Activated CD4-positive, alpha-beta memory T cell treated with anti-CD3 and anti-CD28 coated beads for 36 hours (primary cell): ENCODE measurements at regions not wholly inside any gene's neighbourhood (a gene's known extent, or its start where the extent isn't known, plus 50 kb on each side); places are given as distances from the start of the nearest gene placed in this dataset.
"Not testable (repeated sequence)": the region's sequence is repeated elsewhere in the genome, so short reads cannot be mapped to it uniquely, and the experiment has no call there.

Experiments
- CTCF ChIA-PET: fragments of 350-600 bp; sonication (Branson Sonifier 250); formaldehyde crosslinking; loops from one replicate; lab custom pipeline; 2021; ENCODE audit warnings: antibody characterized with exemption, inconsistent platforms; lab: Charles Lee
- POLR2A ChIA-PET: fragments of 350-600 bp; sonication (Branson Sonifier 250); formaldehyde crosslinking; loops from one replicate; lab custom pipeline; 2021; ENCODE audit warnings: antibody characterized with exemption; lab: Charles Lee
- DNase-seq: peaks from one replicate; pipeline ENCODE4 v3.0.0-alpha.2; 2020
- H3K27ac Mint-ChIP-seq: one replicate; pipeline ENCODE4 v1.8.0; 2021; ENCODE audit warnings: mixed read lengths
- H3K27me3 Mint-ChIP-seq: one replicate; pipeline ENCODE4 v1.8.0; 2021; ENCODE audit warnings: mixed read lengths
- H3K36me3 Mint-ChIP-seq: one replicate; pipeline ENCODE4 v1.8.0; 2021; ENCODE audit warnings: mixed read lengths
- H3K4me1 Mint-ChIP-seq: one replicate; pipeline ENCODE4 v1.8.0; 2021; ENCODE audit warnings: low read depth, mixed read lengths
- H3K4me3 Mint-ChIP-seq: one replicate; pipeline ENCODE4 v1.8.0; 2021; ENCODE audit warnings: mild to moderate bottlenecking, mixed read lengths
- H3K9me3 Mint-ChIP-seq: one replicate; pipeline ENCODE4 v1.8.0; 2021; ENCODE audit warnings: mixed read lengths
- intact Hi-C: fragments of 100-400 bp; cut with micrococcal nuclease; formaldehyde crosslinking; loops from one replicate; pipeline ENCODE4 v1.15.1; 2023

DNA sequence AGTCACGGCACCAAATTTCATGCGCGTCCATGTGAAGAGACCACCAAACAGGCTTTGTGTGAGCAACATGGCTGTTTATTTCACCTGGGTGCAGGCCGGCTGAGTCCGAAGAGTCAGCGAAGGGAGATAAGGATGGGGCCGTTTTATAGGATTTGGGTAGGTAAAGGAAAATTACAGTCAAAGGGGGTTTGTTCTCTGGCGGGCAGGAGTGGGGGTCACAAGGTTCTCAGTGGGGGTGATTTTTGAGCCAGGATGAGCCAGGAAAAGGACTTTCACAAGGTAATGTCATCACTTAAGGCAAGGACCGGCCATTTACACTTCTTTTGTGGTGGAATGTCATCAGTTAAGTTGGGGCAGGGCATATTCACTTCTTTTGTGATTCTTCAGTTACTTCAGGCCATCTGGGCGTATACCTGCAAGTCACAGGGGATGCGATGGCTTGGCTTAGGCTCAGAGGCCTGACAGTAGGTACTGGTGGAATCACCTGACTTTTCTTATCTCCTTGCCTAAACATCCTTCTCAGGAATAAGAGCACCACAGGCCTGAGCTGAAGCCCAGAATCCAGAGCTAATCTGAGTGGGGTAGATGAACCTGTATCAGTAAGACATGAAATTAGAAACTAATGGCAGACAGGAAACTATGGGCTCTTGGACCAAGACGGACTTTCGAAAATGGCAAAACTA is 334.7 kb upstream of the POT1 start:
- H3K9me3 Mint-ChIP-seq, H3K27me3 Mint-ChIP-seq, H3K4me3 Mint-ChIP-seq, H3K27ac Mint-ChIP-seq, H3K4me1 Mint-ChIP-seq, H3K36me3 Mint-ChIP-seq, DNase-seq, POLR2A ChIA-PET, CTCF ChIA-PET, intact Hi-C loops: not testable (repeated sequence)

GRCh38 chr7:125258876-125259417 is 329.3 kb upstream of the POT1 start:
- POLR2A ChIA-PET, DNase-seq, H3K9me3 Mint-ChIP-seq, H3K27ac Mint-ChIP-seq, CTCF ChIA-PET, H3K4me1 Mint-ChIP-seq, H3K36me3 Mint-ChIP-seq, H3K27me3 Mint-ChIP-seq, H3K4me3 Mint-ChIP-seq, intact Hi-C loops: not testable (repeated sequence)

DNA sequence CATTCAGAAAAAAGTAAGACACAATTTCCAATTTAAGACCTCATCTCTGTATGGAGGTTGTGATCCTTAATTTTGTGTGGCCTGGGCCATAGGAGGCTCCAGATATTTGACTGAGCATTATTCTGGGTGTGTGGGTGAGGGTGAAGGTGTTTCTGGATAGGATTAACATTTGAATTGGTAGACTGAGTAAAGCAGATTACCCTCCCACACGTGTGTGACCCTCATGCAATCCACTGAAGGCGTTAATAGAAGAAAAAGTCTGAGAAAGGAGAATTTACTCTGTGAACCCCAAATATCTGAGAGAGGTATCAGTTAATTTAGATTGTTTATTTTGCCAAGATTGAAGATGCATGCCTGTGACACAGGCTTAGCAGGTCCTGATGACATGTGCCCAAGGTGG is 328.0 kb upstream of the POT1 start:
- Mint-ChIP-seq H3K9me3 (peaks cover 3% of the 10 kb centered on the region), H3K36me3 (no peaks in the 10 kb centered on the region), H3K4me1 (no peaks in the 10 kb centered on the region), H3K27ac (no peak overlapping the region), H3K4me3 (no peak overlapping the region), H3K27me3 (no peaks in the 10 kb centered on the region)
- CTCF ChIA-PET = no interaction called here
- no peak for DNase-seq
- POLR2A ChIA-PET = no interaction called here
- intact Hi-C loops = no loop called here

DNA sequence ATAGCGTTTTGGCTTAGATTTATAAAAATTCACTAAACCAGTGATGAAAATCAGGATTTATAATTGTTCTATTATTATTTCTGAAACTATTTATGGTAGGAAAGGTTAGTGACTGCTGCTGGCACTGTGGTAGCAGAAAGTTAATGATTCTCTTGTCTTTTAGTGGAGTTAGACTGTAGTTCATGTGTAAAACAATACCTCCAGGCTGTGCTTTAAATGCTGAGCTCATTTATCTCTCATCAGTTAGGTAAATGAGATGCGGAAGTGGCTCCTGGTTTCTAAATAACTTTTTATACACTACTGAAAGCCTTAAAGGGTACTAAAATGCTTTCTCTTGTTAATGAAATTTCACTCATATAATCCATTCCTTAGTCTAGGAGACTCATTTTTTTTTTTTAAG is 326.8 kb upstream of the POT1 start:
- DNase-seq = no peak
- Mint-ChIP-seq H3K9me3 (peaks cover 3% of the 10 kb centered on the region), H3K36me3 (no peaks in the 10 kb centered on the region), H3K27me3 (no peaks in the 10 kb centered on the region), H3K27ac (no peak overlapping the region), H3K4me1 (no peaks in the 10 kb centered on the region), H3K4me3 (no peak overlapping the region)
- intact Hi-C loops = no loop called here
- ChIA-PET POLR2A (no interaction called here), CTCF (no interaction called here)

DNA sequence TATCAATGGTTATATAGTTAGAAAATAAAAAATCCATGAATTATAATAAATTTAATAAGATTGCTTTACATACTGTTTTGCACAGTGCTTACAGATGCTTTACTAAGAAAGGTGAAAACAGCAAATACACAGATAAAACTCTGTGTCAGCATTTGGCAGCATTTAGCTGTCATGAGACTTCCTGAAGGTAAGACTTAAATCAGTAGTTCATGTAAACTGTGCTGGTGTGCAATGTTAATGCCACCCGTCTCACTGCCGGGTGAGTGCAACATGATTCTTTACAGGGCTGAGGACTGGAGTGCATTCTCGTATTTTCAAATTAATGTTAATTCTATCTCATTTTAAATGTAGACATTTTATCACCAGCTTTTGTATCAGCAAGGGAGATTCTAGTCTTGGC is 326.2 kb upstream of the POT1 start:
- Mint-ChIP-seq H3K4me1 (no peaks in the 10 kb centered on the region), H3K36me3 (no peaks in the 10 kb centered on the region), H3K27me3 (no peaks in the 10 kb centered on the region), H3K9me3 (no peaks in the 10 kb centered on the region), H3K4me3 (no peak overlapping the region), H3K27ac (no peak overlapping the region)
- no peak for DNase-seq
- intact Hi-C loops = no loop called here
- ChIA-PET POLR2A (no interaction called here), CTCF (no interaction called here)

DNA sequence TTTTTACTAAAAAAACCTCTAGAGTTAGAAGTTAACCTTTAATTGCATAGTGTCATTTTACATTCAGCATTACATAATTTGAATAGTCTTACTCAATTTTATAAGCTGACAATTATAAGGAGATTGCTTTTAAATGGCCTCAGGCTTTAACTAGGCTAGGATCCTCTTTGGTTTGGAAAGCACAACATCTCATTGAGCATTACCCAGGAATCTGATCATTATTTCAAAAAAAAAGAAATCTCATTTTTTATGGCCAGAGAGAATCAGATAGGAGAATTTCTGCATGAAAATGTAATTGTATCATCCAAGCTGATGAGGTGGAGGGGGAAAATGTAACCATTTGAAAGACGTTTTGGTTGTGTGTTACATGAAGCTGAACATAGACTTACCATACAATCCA is 324.9 kb upstream of the POT1 start:
- Mint-ChIP-seq H3K27me3 (no peaks in the 10 kb centered on the region), H3K4me3 (no peak overlapping the region), H3K36me3 (no peaks in the 10 kb centered on the region), H3K9me3 (no peaks in the 10 kb centered on the region), H3K27ac (no peak overlapping the region), H3K4me1 (no peaks in the 10 kb centered on the region)
- CTCF ChIA-PET = no interaction called here
- DNase-seq = no peak
- intact Hi-C loops = no loop called here
- POLR2A ChIA-PET = no interaction called here

GRCh38 chr7:125253452-125254190 is 324.0 kb upstream of the POT1 start:
- no peaks in the 10 kb centered on the region for H3K9me3 Mint-ChIP-seq
- no peaks in the 10 kb centered on the region for H3K4me1 Mint-ChIP-seq
- H3K27ac Mint-ChIP-seq = no peak overlapping the region
- no peaks in the 10 kb centered on the region for H3K36me3 Mint-ChIP-seq
- CTCF ChIA-PET = no interaction called here
- POLR2A ChIA-PET = no interaction called here
- no peak for DNase-seq
- no peaks in the 10 kb centered on the region for H3K27me3 Mint-ChIP-seq
- intact Hi-C loops = no loop called here
- H3K4me3 Mint-ChIP-seq = no peak overlapping the region

- no peaks in the 10 kb centered on the region for H3K36me3 Mint-ChIP-seq
- ChIA-PET CTCF (no interaction called here), POLR2A (no interaction called here)
- H3K4me1 Mint-ChIP-seq = no peaks in the 10 kb centered on the region
- no peak for DNase-seq
- intact Hi-C loops = no loop called here
- H3K9me3 Mint-ChIP-seq = no peaks in the 10 kb centered on the region
- no peak overlapping the region for H3K27ac Mint-ChIP-seq
- H3K4me3 Mint-ChIP-seq = no peak overlapping the region
- no peaks in the 10 kb centered on the region for H3K27me3 Mint-ChIP-seq
Measured at GRCh38 chr7:125247514-125248098, 318.0 kb upstream of the POT1 start.

DNA sequence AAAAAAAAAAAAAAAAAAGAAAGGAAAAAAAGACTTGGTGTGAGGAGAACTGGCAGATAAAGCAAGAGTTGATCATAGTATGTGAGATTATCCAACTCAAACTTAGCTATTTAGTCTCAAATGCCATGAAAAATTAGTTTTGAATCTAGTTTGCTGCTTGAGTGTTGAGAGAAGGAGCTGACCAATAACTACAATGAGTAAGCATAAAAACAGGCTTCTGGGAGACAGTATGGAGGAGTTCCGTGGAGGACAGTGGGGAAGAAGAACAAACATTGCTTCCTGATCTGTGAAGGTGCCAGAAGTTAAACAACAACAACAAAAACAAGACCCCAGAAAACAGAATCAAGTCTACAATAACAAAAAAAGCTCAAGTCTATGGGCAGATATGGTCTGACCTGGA is 317.1 kb upstream of the POT1 start:
- Mint-ChIP-seq H3K9me3 (no peaks in the 10 kb centered on the region), H3K4me3 (no peak overlapping the region), H3K27me3 (no peaks in the 10 kb centered on the region), H3K4me1 (no peaks in the 10 kb centered on the region), H3K36me3 (no peaks in the 10 kb centered on the region), H3K27ac (no peak overlapping the region)
- POLR2A ChIA-PET = no interaction called here
- CTCF ChIA-PET = no interaction called here
- no peak for DNase-seq
- intact Hi-C loops = no loop called here

DNA sequence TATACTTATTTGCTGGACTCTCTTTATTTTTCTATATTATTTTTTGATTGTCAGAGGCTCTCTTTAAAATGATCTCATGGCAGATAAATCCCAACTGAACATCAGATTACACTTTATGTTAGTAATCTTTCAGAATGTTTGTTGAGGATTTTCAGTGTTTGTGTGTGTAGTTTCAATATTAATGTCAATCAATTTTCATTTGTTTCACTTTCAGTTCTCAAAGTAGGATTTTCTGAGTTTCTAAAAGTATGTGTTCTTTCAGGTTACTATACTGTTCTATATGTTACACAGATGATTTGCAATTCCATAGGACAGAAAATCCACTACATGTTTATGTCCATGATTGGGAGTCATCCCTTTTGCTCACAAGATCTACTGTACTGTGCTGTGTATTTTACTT is 311.9 kb upstream of the POT1 start:
- intact Hi-C loops = no loop called here
- ChIA-PET CTCF (no interaction called here), POLR2A (no interaction called here)
- Mint-ChIP-seq H3K4me3 (no peak overlapping the region), H3K27me3 (no peaks in the 10 kb centered on the region), H3K4me1 (no peaks in the 10 kb centered on the region), H3K9me3 (no peaks in the 10 kb centered on the region), H3K36me3 (no peaks in the 10 kb centered on the region), H3K27ac (no peak overlapping the region)
- no peak for DNase-seq

- CTCF ChIA-PET = no interaction called here
- intact Hi-C loops = no loop called here
- no peaks in the 10 kb centered on the region for H3K27me3 Mint-ChIP-seq
- H3K36me3 Mint-ChIP-seq = no peaks in the 10 kb centered on the region
- H3K4me1 Mint-ChIP-seq = no peaks in the 10 kb centered on the region
- no peak for DNase-seq
- POLR2A ChIA-PET = no interaction called here
- H3K4me3 Mint-ChIP-seq = no peak overlapping the region
- H3K27ac Mint-ChIP-seq = no peak overlapping the region
- H3K9me3 Mint-ChIP-seq = peaks cover 22% of the 10 kb centered on the region
Measured at GRCh38 chr7:125222596-125222995, 293.0 kb upstream of the POT1 start.

DNA sequence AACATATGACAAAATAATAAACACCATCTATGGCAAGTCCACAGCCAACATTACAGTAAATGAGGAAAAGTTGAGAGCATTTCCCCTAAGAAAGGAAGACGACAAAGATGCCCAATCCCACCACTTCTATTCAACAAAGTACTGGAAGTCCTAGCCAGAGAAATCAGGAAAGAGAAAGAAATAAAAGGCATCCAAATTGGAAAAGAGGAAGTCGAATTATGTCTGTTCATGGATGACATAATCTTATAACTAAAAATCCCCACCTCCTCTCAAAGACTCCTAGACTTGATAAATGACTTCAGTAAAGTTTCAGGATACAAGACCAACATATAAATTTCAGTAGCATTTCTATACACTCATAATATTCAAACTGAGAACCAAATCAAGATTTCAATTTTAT is 288.5 kb upstream of the POT1 start:
- no peak for DNase-seq
- intact Hi-C loops = no loop called here
- Mint-ChIP-seq H3K4me3 (no peak overlapping the region), H3K4me1 (no peaks in the 10 kb centered on the region), H3K27ac (no peak overlapping the region), H3K36me3 (no peaks in the 10 kb centered on the region), H3K9me3 (peaks cover 33% of the 10 kb centered on the region), H3K27me3 (no peaks in the 10 kb centered on the region)
- ChIA-PET CTCF (no interaction called here), POLR2A (no interaction called here)

DNA sequence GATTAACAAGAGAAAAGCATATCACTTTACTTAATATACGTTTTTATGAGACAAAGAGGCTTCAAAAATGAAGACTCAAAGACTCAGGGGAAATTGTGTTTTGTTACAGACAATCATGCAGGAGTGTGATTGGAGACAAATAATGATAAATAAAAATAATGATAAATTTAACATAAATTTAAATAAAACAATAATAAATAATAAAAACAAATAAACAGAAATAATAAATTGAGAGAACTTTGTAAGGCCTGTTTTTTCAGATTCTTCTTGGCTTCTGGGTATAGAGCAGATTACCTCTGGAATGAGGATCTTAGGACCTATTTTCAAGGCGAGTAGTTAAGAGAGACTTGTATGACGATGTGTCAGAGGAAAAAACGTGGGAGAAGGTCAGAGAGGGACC is 271.4 kb upstream of the POT1 start:
- Mint-ChIP-seq H3K27ac (no peak overlapping the region), H3K9me3 (no peaks in the 10 kb centered on the region), H3K27me3 (no peaks in the 10 kb centered on the region), H3K4me1 (no peaks in the 10 kb centered on the region), H3K36me3 (no peaks in the 10 kb centered on the region), H3K4me3 (no peak overlapping the region)
- POLR2A ChIA-PET = no interaction called here
- intact Hi-C loops = no loop called here
- no peak for DNase-seq
- CTCF ChIA-PET = no interaction called here
